Right atrium auricular region (tissue), 2 donors: ENCODE measurements at regions not wholly inside any gene's neighbourhood (a gene's known extent, or its start where the extent isn't known, plus 50 kb on each side); places are given as distances from the start of the nearest gene placed in this dataset.

Experiments
- DNase-seq: peaks from one replicate; pipeline ENCODE4 v3.0.0-alpha.2; 2019; ENCODE audit warnings: low spot score
- H3K27ac ChIP-seq, 2 donors: fragments of 200-600 bp; sonication (generic); 1 replicate in 1 of 2; 2 replicates in 1 of 2; pipeline ENCODE4 v1.5.1; 2016 to 2019
- H3K27me3 ChIP-seq, 2 donors: fragments of 200-600 bp; sonication (generic); one replicate each; pipeline versions ENCODE4 v1.5.1 to v1.6.0; 2017 to 2019
- H3K36me3 ChIP-seq: fragments of 200-600 bp; sonication (generic); one replicate; pipeline ENCODE4 v1.5.1; 2016
- H3K4me1 ChIP-seq, 2 donors: fragments of 200-600 bp; sonication (generic); one replicate each; pipeline versions ENCODE4 v1.5.1 to v1.6.0; 2017 to 2019
- H3K4me3 ChIP-seq, 2 donors: fragments of 200-600 bp; sonication (generic); 1 replicate in 1 of 2; 2 replicates in 1 of 2; pipeline ENCODE4 v1.5.1; 2017 to 2019; ENCODE audit warnings: mild to moderate bottlenecking in 1 of 2, moderate library complexity in 1 of 2
- H3K9me3 ChIP-seq, 2 donors: fragments of 200-600 bp; sonication (generic); one replicate each; pipeline ENCODE4 v1.5.1; 2019
- CTCF ChIP-seq, 2 donors: fragments of 200-600 bp; sonication (generic); IDR thresholded peaks; one replicate each; pipeline ENCODE4 v1.5.1; 2019; ENCODE audit warnings: antibody characterized with exemption in 2 of 2

- H3K27me3 ChIP-seq = no peaks in the 10 kb centered on the region
- H3K4me1 ChIP-seq = peaks cover 0 to 9% of the 10 kb centered on the region in 2 donors
- TF ChIP-seq CTCF (IDR thresholded peaks at IDR 0.05) = no peak
- H3K36me3 ChIP-seq = no peaks in the 10 kb centered on the region
- no peak overlapping the region for H3K27ac ChIP-seq
- no peak overlapping the region for H3K4me3 ChIP-seq
- no peaks in the 10 kb centered on the region for H3K9me3 ChIP-seq
- no peak for DNase-seq
Observed at GRCh38 chr12:127819056-127819455, 447.9 kb upstream of the TMEM132C start.

- H3K27me3 ChIP-seq = no peaks in the 10 kb centered on the region
- H3K4me1 ChIP-seq = peaks cover 0 to 9% of the 10 kb centered on the region in 2 donors
- no peak overlapping the region for H3K4me3 ChIP-seq
- H3K9me3 ChIP-seq = no peaks in the 10 kb centered on the region
- TF ChIP-seq CTCF (IDR thresholded peaks at IDR 0.05) = no peak
- no peak overlapping the region for H3K27ac ChIP-seq
- DNase-seq = no peak
- H3K36me3 ChIP-seq = no peaks in the 10 kb centered on the region
Observed at GRCh38 chr12:127820271-127820670, 446.7 kb upstream of the TMEM132C start.

- H3K36me3 ChIP-seq = no peaks in the 10 kb centered on the region
- peaks cover 0 to 9% of the 10 kb centered on the region in 2 donors for H3K4me1 ChIP-seq
- no peak overlapping the region for H3K4me3 ChIP-seq
- no peaks in the 10 kb centered on the region for H3K9me3 ChIP-seq
- H3K27me3 ChIP-seq = no peaks in the 10 kb centered on the region
- TF ChIP-seq CTCF (IDR thresholded peaks at IDR 0.05) = no peak
- no peak overlapping the region for H3K27ac ChIP-seq
- no peak for DNase-seq
Observed at GRCh38 chr12:127820846-127821245, 446.1 kb upstream of the TMEM132C start.

- Histone ChIP-seq H3K27me3 (no peaks in the 10 kb centered on the region), H3K4me3 (no peak overlapping the region), H3K9me3 (no peaks in the 10 kb centered on the region), H3K27ac (no peak overlapping the region), H3K36me3 (no peaks in the 10 kb centered on the region), H3K4me1 (peaks cover 0 to 9% of the 10 kb centered on the region in 2 donors)
- DNase-seq = no peak
- no peak for TF ChIP-seq CTCF (IDR thresholded peaks at IDR 0.05)
Observed at GRCh38 chr12:127822809-127823411, 444.1 kb upstream of the TMEM132C start.

GRCh38 chr12:127823801-127824200, 443.2 kb upstream of the TMEM132C start:
- DNase-seq = no peak
- H3K4me1 ChIP-seq = peaks cover 0 to 9% of the 10 kb centered on the region in 2 donors
- H3K36me3 ChIP-seq = no peaks in the 10 kb centered on the region
- TF ChIP-seq CTCF (IDR thresholded peaks at IDR 0.05) = no peak
- no peaks in the 10 kb centered on the region for H3K9me3 ChIP-seq
- no peaks in the 10 kb centered on the region for H3K27me3 ChIP-seq
- H3K4me3 ChIP-seq = no peak overlapping the region
- no peak overlapping the region for H3K27ac ChIP-seq
